ENCODE measurements at regions not wholly inside any gene's neighbourhood (a gene's known extent, or its start where the extent isn't known, plus 50 kb on each side); places are given as distances from the start of the nearest gene placed in this dataset.
"Not testable (repeated sequence)": the region's sequence is repeated elsewhere in the genome, so short reads cannot be mapped to it uniquely, and the experiment has no call there.

DNA sequence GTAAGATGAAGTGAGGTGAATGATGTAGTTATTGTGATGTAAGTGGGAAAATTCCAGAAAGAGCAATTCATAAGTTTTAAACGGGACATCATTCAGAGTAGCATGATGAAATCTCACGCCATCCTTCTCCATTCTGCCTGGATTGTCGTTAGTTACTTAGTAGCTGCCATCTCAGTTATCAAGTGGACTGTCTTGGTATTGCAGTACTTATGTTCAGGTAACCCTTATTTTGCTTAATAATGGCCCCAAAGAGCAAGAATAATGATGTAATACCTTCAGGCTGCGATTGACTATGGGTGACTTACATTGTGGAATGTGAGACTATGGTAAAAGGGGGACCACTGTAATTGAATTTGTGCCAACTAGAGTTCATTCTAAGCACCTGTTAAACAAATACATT lies 234.1 kb upstream of the TOM1L1 start:
- Histone ChIP-seq H3K9me3 (no peaks in the 10 kb centered on the region), H3K4me3 (replicated peaks in 1 of 3) (no peak overlapping the region), H3K27ac (no peak overlapping the region), H3K27me3 (no peaks in the 10 kb centered on the region), H3K36me3 (no peaks in the 10 kb centered on the region), H3K4me1 (no peaks in the 10 kb centered on the region)
- no peak for TF ChIP-seq POLR2A (IDR thresholded peaks at IDR 0.05)
- DNase-seq: no peak
- intact Hi-C loops (cut with DNase I): no loop called here
- WGBS, 2 donors: 81 to 84% methylated on average over 4 of the region's 4 CpGs

DNA sequence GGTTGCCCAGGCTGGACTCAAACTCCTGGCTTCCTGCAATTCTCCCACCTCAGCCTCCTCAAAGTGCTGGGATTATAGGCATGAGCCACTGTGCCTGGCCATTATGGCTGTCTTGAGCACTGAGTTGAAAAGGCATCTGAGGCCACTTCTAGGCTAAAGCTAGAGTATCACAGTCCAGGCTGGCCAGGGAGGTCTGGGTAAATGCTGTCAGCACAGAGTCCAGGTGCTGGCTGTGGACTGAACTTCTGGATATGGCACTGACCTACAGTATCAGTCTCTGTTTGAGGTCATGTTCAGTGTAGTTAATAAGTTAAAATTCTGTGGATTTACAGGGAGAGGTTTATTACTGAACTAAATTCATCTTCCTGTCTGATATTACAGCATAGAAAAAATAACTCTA lies 222.5 kb upstream of the TOM1L1 start:
- Histone ChIP-seq H3K27ac (no peak overlapping the region), H3K27me3 (no peaks in the 10 kb centered on the region), H3K4me3 (replicated peaks in 1 of 3) (no peak overlapping the region), H3K4me1 (peaks cover 0 to 5% of the 10 kb centered on the region in 2 donors), H3K36me3 (no peaks in the 10 kb centered on the region), H3K9me3 (no peaks in the 10 kb centered on the region)
- intact Hi-C loops (cut with DNase I): no loop called here
- no peak for DNase-seq
- TF ChIP-seq POLR2A (IDR thresholded peaks at IDR 0.05): no peak
- TF ChIP-seq, protein P1, sequence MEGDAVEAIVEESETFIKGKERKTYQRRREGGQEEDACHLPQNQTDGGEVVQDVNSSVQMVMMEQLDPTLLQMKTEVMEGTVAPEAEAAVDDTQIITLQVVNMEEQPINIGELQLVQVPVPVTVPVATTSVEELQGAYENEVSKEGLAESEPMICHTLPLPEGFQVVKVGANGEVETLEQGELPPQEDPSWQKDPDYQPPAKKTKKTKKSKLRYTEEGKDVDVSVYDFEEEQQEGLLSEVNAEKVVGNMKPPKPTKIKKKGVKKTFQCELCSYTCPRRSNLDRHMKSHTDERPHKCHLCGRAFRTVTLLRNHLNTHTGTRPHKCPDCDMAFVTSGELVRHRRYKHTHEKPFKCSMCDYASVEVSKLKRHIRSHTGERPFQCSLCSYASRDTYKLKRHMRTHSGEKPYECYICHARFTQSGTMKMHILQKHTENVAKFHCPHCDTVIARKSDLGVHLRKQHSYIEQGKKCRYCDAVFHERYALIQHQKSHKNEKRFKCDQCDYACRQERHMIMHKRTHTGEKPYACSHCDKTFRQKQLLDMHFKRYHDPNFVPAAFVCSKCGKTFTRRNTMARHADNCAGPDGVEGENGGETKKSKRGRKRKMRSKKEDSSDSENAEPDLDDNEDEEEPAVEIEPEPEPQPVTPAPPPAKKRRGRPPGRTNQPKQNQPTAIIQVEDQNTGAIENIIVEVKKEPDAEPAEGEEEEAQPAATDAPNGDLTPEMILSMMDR (IDR thresholded peaks at IDR 0.05): no peak

DNA sequence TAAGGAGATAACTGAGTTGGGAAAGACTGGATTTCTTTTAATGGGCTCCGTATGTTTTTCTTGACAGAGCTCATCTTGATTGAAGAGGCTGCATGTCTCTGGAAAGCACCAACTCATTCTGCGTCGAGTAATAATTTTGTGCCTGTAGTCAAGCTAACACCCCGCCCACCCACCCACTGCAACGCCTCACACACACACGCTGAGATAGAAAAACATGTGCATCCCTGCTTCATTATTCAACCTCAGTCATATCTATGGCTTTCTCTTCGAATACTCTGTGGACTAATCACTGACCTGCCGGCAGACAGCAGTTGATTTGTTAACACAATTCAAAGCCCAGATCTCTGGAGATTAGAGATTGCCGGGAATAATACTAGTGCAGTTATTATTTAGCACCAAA lies 220.2 kb upstream of the TOM1L1 start:
- no peaks in the 10 kb centered on the region for H3K36me3 ChIP-seq
- H3K4me1 ChIP-seq: peaks cover 0 to 5% of the 10 kb centered on the region in 2 donors
- H3K27ac ChIP-seq: no peak overlapping the region
- 72 to 75% methylated on average over 9 of the region's 9 CpGs for WGBS, 2 donors
- DNase-seq: no peak
- no peaks in the 10 kb centered on the region for H3K27me3 ChIP-seq
- intact Hi-C loops (cut with DNase I): no loop called here
- TF ChIP-seq POLR2A (IDR thresholded peaks at IDR 0.05): no peak
- TF ChIP-seq, protein P1 (IDR thresholded peaks at IDR 0.05): no peak
- H3K4me3 ChIP-seq (replicated peaks in 1 of 3): no peak overlapping the region
- no peaks in the 10 kb centered on the region for H3K9me3 ChIP-seq

DNA sequence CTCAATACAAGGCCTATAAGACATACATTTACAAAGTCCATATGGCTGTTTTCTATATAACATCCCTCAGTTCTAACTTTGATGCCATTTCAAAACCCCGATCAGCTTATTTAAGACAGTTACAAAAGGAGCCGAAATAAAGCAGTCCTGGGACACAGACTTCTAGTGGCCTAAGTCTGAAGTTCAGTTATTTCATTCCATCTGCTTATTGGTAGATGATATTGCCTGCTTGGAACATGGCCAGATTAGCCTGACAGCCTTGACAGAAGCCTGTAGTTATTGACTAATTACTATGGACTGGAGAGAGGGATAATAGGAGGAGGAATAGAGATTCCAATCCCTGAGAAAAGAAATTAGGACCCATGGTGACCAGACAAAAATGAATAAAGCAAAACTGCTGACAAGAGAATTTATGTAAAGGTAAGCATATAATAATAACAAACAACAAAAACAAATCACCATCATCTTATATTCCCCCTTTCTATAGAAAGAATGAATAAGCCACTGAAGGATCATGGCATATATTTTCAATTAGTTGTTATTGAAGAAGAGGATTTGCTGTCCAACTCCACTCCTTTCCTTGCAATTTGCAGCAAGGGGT lies 206.3 kb upstream of the TOM1L1 start:
- WGBS, 2 donors: 77 to 86% methylated on average over 2 of the region's 2 CpGs
- Histone ChIP-seq H3K4me3 (replicated peaks in 1 of 3) (no peak overlapping the region), H3K9me3 (no peaks in the 10 kb centered on the region), H3K4me1 (no peaks in the 10 kb centered on the region), H3K27ac (no peak overlapping the region), H3K36me3 (no peaks in the 10 kb centered on the region), H3K27me3 (no peaks in the 10 kb centered on the region)
- no peak for DNase-seq
- TF ChIP-seq POLR2A (IDR thresholded peaks at IDR 0.05): no peak
- TF ChIP-seq, protein P1 (IDR thresholded peaks at IDR 0.05): no peak
- intact Hi-C loops (cut with DNase I): no loop called here

DNA sequence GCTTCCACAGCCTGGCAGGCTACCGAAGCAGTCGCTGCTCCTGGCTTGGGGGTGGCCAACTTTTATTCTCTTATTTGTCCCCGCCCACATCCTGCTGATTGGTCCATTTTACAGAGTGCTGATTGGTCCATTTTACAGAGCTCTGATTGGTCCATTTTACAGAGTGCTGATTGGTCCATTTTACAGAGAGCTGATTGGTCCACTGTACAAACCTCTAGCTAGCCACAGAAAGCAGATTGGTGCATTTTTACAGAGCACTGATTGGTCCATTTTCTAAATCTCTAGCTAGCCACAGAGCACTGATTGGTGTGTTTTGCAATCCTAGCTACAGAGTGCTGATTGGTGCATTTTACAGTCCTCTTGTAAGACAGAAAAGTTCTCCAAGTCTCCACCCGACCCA lies 187.9 kb upstream of the TOM1L1 start:
- H3K4me1 ChIP-seq; H3K36me3 ChIP-seq; DNase-seq; H3K27ac ChIP-seq; intact Hi-C loops (cut with DNase I); H3K27me3 ChIP-seq; H3K9me3 ChIP-seq; H3K4me3 ChIP-seq (replicated peaks in 1 of 3): not testable (repeated sequence)
- 54 to 58% methylated on average over 4 of the region's 4 CpGs for WGBS, 2 donors

DNA sequence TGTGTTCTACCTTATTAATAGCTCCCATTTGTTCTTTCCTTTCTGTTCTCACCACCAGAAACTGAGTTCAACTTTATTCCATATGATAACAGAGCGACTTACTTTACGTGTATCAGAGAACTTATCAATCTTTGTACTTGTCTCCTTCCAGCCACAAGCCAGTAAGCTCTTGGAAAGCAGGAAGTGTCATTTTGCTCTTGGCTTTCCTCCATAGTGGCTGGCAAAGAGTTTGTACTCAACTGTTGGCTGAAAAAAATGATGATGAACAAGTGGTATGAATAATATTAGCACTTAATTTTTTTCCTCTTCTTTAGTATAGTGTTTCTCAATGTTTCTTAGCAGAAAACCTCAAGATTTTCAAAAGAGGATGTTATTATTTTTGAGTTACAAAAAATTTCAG lies 182.4 kb upstream of the TOM1L1 start:
- no peaks in the 10 kb centered on the region for H3K27me3 ChIP-seq
- DNase-seq: no peak
- 80 to 85% methylated on average over 2 of the region's 2 CpGs for WGBS, 2 donors
- TF ChIP-seq, protein P1 (IDR thresholded peaks at IDR 0.05): no peak
- no peak for TF ChIP-seq POLR2A (IDR thresholded peaks at IDR 0.05)
- no peaks in the 10 kb centered on the region for H3K9me3 ChIP-seq
- no peaks in the 10 kb centered on the region for H3K4me1 ChIP-seq
- intact Hi-C loops (cut with DNase I): no loop called here
- H3K36me3 ChIP-seq: no peaks in the 10 kb centered on the region
- no peak overlapping the region for H3K4me3 ChIP-seq (replicated peaks in 1 of 3)
- H3K27ac ChIP-seq: no peak overlapping the region
